GM10266 (cell line): ENCODE measurements at regions not wholly inside any gene's neighbourhood (a gene's known extent, or its start where the extent isn't known, plus 50 kb on each side); places are given as distances from the start of the nearest gene placed in this dataset.

Experiments
- DNase-seq: peaks from one replicate; pipeline ENCODE4 v3.0.0; 2012; ENCODE audit errors: extremely low spot score
- CTCF ChIP-seq: IDR thresholded peaks from 2 replicates; pipeline ENCODE4 v1.5.1; 2012; ENCODE audit warnings: mild to moderate bottlenecking, low read depth; ENCODE audit not compliant: control insufficient read depth, insufficient read depth; ENCODE audit errors: missing control alignments

DNA sequence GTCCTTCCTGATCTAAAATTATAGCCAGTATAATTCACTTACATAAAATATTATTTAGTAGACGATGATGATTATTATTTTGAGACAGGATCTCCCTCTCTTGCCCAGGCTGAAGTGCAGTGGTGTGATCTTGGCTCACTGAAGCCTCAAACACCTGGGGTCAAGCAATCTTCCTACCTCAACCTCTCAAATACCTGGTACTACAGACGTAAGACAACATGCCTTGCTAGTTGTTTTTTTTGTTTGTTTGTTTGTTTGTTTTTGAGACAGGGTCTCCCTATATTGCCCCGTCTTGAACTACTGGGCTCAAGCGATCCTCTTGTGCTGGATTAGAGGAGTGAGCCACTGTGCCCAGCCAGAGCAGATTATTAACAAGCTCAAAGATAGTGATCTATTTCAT lies 399.1 kb upstream of the ZNF804A start:
- TF ChIP-seq CTCF, result no peak
- DNase-seq, result no peak

GRCh38 chr2:184201246-184201645 lies 397.1 kb upstream of the ZNF804A start:
- no peak for DNase-seq
- no peak for TF ChIP-seq CTCF

- DNase-seq, result no peak
- no peak for TF ChIP-seq CTCF
These were observed 394.7 kb upstream of the ZNF804A start for GRCh38 chr2:184203661-184204060.

- TF ChIP-seq CTCF, result no peak
- DNase-seq, result no peak
These were observed 393.2 kb upstream of the ZNF804A start for GRCh38 chr2:184205048-184205596.

- no peak for TF ChIP-seq CTCF
- no peak for DNase-seq
These were observed 392.3 kb upstream of the ZNF804A start for GRCh38 chr2:184206045-184206444.

- TF ChIP-seq CTCF, result no peak
- no peak for DNase-seq
These were observed 388.0 kb upstream of the ZNF804A start for GRCh38 chr2:184210329-184210728.

DNA sequence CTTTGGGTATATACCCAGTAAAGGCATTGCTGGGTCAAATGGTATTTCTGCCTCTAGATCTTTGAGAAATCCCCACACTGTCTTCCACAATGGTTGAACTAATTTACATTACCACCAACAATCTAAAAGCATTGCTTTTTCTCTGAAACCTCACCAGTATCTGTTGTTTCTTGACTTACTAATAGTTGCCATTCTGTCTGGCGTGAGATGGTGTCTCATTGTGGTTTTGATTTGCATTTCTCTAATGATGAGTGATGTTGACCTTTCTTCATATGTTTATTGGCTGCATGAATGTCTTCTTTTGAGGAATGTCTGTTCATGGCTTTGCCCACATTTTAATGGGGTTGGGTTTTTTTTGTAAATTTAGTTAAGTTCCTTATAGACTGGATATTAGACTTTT lies 382.6 kb upstream of the ZNF804A start:
- TF ChIP-seq CTCF, result no peak
- DNase-seq, result no peak
